ENCODE measurements at regions not wholly inside any gene's neighbourhood (a gene's known extent, or its start where the extent isn't known, plus 50 kb on each side); places are given as distances from the start of the nearest gene placed in this dataset.
A peak's percentile ranks its signal among the peaks of the same experiment; 100 is the strongest.
"Not testable (repeated sequence)": the region's sequence is repeated elsewhere in the genome, so short reads cannot be mapped to it uniquely, and the experiment has no call there.

GRCh38 chr15:30195355-30196008 is 60.6 kb downstream of the GOLGA8T start:
- in situ Hi-C loops (cut with HindIII; ENCODE audit: low pct_ligation_motif_present, low sequenced_read_pairs); H3K27ac ChIP-seq; DNase-seq; H3K4me3 ChIP-seq (ENCODE audit: low read depth, low read length); H3K27me3 ChIP-seq (replicated peaks); H3K36me3 ChIP-seq (replicated peaks): not testable (repeated sequence)

GRCh38 chr15:30196009-30196375 is 61.1 kb downstream of the GOLGA8T start:
- in situ Hi-C loops (cut with HindIII; ENCODE audit: low pct_ligation_motif_present, low sequenced_read_pairs); H3K36me3 ChIP-seq (replicated peaks); H3K27me3 ChIP-seq (replicated peaks); DNase-seq; H3K27ac ChIP-seq: not testable (repeated sequence)
- peak overlapping the region; percentile 9 for H3K4me3 ChIP-seq (ENCODE audit: low read depth, low read length)

- H3K27me3 ChIP-seq (replicated peaks); H3K36me3 ChIP-seq (replicated peaks); H3K4me3 ChIP-seq (ENCODE audit: low read depth, low read length); H3K27ac ChIP-seq; DNase-seq; in situ Hi-C loops (cut with HindIII; ENCODE audit: low pct_ligation_motif_present, low sequenced_read_pairs): not testable (repeated sequence)
Observed at GRCh38 chr15:30196769-30197168, 61.9 kb downstream of the GOLGA8T start.

DNA sequence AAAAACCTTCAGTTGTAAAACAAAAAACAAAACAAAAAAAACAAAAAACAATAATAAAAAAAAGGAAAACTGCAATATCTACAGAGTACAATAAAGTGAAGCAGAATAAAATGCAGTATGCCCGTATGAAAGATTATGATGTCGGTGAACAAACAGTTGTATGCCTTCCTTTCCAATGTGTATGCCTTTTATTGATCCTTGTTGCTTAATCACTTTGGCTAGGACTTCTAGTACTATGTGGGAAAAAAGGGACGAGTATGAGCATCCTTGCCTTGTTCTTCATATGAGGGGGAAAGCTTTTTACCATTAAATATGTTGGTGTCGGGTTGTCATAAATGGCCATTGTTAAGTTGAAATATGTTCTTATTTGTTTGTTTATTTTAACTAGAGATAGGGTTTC is 66.7 kb downstream of the GOLGA8T start:
- H3K27me3 ChIP-seq (replicated peaks); in situ Hi-C loops (cut with HindIII; ENCODE audit: low pct_ligation_motif_present, low sequenced_read_pairs): not testable (repeated sequence)

GRCh38 chr15:30213733-30214132 is 78.9 kb downstream of the GOLGA8T start:
- H3K27me3 ChIP-seq (replicated peaks); in situ Hi-C loops (cut with HindIII; ENCODE audit: low pct_ligation_motif_present, low sequenced_read_pairs); H3K4me3 ChIP-seq (ENCODE audit: low read depth, low read length); H3K27ac ChIP-seq; H3K36me3 ChIP-seq (replicated peaks); DNase-seq: not testable (repeated sequence)

More for the DNA sequence above, 66.7 kb downstream of the GOLGA8T start:
- not testable (repeated sequence) for H3K4me3 ChIP-seq (ENCODE audit: low read depth, low read length); H3K36me3 ChIP-seq (replicated peaks); DNase-seq; H3K27ac ChIP-seq

GRCh38 chr15:30221803-30222202 is 87.0 kb downstream of the GOLGA8T start:
- DNase-seq; H3K27me3 ChIP-seq (replicated peaks); H3K27ac ChIP-seq; H3K36me3 ChIP-seq (replicated peaks); in situ Hi-C loops (cut with HindIII; ENCODE audit: low pct_ligation_motif_present, low sequenced_read_pairs); H3K4me3 ChIP-seq (ENCODE audit: low read depth, low read length): not testable (repeated sequence)

GRCh38 chr15:30222798-30223591 is 88.1 kb downstream of the GOLGA8T start:
- H3K36me3 ChIP-seq (replicated peaks); H3K27ac ChIP-seq; H3K4me3 ChIP-seq (ENCODE audit: low read depth, low read length); H3K27me3 ChIP-seq (replicated peaks); in situ Hi-C loops (cut with HindIII; ENCODE audit: low pct_ligation_motif_present, low sequenced_read_pairs); DNase-seq: not testable (repeated sequence)

DNA sequence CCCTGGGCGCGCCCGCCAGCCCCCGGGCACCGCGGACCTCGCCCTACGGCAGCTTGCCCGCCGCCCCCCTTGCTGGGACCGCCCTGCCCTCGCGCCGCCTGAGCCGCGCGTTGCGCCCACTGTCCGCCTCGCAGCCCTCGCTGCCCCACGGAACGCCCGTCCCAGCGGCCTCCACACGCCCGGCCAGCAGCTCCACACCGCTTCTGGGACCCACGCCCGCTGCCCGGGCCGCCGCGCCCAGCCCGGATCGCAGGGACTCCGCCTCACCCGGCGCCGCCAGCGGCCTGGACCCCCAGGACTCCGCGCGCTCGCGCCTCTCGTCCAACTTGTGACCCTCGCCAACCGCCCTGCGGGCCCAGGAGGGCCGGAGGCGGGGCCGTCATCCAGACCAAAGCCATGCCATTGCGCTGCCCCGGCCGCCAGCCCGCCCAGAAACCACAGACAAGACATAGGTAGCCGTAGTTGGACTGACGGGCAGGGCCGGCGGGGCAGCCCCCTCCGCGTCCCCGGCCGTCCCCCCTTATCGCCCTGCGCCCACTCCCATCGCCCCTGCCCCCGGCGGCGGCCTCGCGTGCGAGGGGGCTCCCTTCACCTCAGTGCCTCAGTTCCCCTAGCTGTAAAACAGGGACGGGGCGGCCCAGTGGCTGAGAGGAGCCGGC is 90.5 kb downstream of the GOLGA8T start:
- H3K27ac ChIP-seq; H3K36me3 ChIP-seq (replicated peaks); in situ Hi-C loops (cut with HindIII; ENCODE audit: low pct_ligation_motif_present, low sequenced_read_pairs); H3K4me3 ChIP-seq (ENCODE audit: low read depth, low read length); H3K27me3 ChIP-seq (replicated peaks); DNase-seq: not testable (repeated sequence)

GRCh38 chr15:30261432-30262141 is 126.7 kb downstream of the GOLGA8T start:
- in situ Hi-C loops (cut with HindIII; ENCODE audit: low pct_ligation_motif_present, low sequenced_read_pairs); H3K27ac ChIP-seq; H3K36me3 ChIP-seq (replicated peaks); H3K27me3 ChIP-seq (replicated peaks); H3K4me3 ChIP-seq (ENCODE audit: low read depth, low read length); DNase-seq: not testable (repeated sequence)

- H3K27ac ChIP-seq; H3K27me3 ChIP-seq (replicated peaks); in situ Hi-C loops (cut with HindIII; ENCODE audit: low pct_ligation_motif_present, low sequenced_read_pairs); H3K4me3 ChIP-seq (ENCODE audit: low read depth, low read length); H3K36me3 ChIP-seq (replicated peaks); DNase-seq: not testable (repeated sequence)
Observed at GRCh38 chr15:30262142-30262460, 127.2 kb downstream of the GOLGA8T start.

GRCh38 chr15:30264000-30264399 is 129.1 kb downstream of the GOLGA8T start:
- in situ Hi-C loops (cut with HindIII; ENCODE audit: low pct_ligation_motif_present, low sequenced_read_pairs); H3K36me3 ChIP-seq (replicated peaks): not testable (repeated sequence)

GRCh38 chr15:30295150-30295844 is 98.0 kb downstream of the CHRFAM7A start:
- H3K27me3 ChIP-seq (replicated peaks); DNase-seq; in situ Hi-C loops (cut with HindIII; ENCODE audit: low pct_ligation_motif_present, low sequenced_read_pairs); H3K36me3 ChIP-seq (replicated peaks); H3K27ac ChIP-seq; H3K4me3 ChIP-seq (ENCODE audit: low read depth, low read length): not testable (repeated sequence)

More at GRCh38 chr15:30264000-30264399, 129.1 kb downstream of the GOLGA8T start:
- not testable (repeated sequence) for H3K27ac ChIP-seq; H3K4me3 ChIP-seq (ENCODE audit: low read depth, low read length); H3K27me3 ChIP-seq (replicated peaks); DNase-seq

DNA sequence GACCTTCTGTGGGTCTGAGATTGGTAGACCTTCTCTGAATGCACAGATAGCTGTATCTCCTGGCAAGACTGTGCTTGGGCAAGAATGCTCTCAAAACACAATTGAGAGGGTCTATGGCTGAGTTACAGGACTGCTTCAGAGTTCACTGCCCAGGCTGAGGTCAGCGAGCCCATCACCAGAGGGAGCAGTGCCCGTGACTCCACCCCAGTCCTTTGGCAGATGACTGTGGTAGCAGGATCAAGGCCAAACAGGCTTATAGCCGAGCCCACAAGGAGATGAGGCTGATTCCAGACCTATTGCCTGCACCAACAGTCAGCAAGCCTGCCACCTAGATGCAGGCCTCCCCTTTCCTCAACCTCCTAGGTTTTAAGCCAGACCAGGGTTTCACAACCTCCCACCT is 89.4 kb downstream of the CHRFAM7A start:
- in situ Hi-C loops (cut with HindIII; ENCODE audit: low pct_ligation_motif_present, low sequenced_read_pairs); H3K4me3 ChIP-seq (ENCODE audit: low read depth, low read length); DNase-seq; H3K27ac ChIP-seq; H3K27me3 ChIP-seq (replicated peaks); H3K36me3 ChIP-seq (replicated peaks): not testable (repeated sequence)

All from brain microvascular endothelial cell (primary cell).